CD4-positive, alpha-beta T cell treated with Interleukin-6 at 100 ng/mL for 8 hours (primary cell): ENCODE measurements at regions not wholly inside any gene's neighbourhood (a gene's known extent, or its start where the extent isn't known, plus 50 kb on each side); places are given as distances from the start of the nearest gene placed in this dataset.

Source experiments
- DNase-seq: peaks from one replicate; pipeline ENCODE4 v3.0.0-alpha.2; 2020; ENCODE audit warnings: mixed read lengths, low spot score

DNA sequence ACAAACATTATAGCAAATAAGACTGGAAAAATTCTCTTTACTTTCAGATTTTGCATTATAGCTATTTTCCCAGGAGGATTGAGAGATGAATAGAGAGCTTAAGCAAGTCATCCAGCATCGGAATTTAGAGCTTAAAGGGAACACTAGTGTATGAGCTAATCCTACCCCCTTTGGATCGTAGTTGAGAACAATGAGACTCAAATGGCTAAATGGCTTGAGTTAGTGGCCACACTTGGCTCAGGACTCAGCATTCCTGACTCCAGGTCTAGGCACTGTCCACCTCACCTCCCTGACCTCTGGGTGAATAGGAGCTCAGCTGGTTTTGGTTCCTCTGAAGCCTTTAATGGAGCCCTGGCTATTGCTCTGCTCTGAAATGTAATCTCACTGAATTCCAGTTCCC lies 97.5 kb upstream of the CXCR4 start:
- DNase-seq: no peak

DNA sequence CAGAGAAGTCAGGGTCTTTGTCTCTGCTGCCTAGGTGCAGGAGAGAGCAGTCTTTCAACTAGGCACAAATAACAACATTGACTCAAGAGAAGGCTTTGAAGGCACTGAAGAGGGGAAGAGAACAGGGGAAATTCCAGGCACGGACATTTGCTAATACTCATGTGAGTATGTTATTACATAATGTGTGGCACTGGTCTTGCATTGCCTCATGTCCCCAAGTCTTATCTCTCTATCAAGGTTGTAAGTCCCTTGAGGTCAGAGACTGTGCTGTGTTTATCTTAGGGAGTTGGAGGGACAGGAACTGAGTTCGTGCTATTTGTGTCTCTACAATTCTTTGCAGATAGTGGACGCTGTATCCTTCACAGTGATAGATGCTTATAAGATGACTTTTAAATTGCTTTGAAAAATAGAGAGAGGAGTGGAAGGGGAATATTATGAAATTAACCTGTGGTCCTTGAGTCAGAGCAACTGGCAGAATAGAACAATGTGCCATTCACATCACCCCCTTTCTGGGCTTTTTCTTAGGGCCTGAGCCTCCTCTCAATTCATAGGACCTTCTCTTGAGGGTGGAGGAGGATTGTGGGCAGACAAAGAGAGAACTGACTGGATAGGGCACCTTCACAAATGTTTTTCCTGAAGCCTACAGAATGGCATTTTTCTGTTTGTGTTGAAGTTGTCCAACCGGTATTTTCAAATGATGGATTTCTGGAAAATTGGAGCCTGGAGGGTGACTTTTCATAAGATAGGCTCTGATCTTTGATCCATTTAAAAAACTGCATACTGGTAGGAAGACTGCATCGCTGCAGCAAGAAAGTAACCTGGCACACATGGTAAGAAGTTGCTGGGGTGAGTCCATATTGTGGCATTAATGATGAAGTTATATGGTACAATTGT lies 96.6 kb upstream of the CXCR4 start:
- no peak for DNase-seq

DNA sequence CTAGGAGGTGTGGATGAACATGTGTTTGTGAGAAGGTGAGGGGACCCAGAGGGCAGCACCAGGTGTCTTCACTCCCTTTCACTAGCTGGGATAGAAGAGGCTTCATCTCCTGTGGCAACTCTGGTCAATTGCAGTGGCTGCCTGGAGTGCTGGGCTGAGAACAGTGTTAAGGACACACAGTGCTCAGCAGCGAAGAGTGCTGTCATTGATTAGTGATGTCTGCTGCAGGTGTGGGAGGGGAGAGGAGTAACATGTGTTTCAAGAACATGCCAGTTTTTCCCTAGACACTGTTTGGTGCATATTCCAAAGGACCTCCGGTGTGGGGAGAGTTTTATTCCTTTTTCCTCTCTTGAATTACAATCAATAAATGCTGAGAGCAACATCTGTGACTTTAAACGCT lies 95.9 kb upstream of the CXCR4 start:
- DNase-seq: no peak

DNA sequence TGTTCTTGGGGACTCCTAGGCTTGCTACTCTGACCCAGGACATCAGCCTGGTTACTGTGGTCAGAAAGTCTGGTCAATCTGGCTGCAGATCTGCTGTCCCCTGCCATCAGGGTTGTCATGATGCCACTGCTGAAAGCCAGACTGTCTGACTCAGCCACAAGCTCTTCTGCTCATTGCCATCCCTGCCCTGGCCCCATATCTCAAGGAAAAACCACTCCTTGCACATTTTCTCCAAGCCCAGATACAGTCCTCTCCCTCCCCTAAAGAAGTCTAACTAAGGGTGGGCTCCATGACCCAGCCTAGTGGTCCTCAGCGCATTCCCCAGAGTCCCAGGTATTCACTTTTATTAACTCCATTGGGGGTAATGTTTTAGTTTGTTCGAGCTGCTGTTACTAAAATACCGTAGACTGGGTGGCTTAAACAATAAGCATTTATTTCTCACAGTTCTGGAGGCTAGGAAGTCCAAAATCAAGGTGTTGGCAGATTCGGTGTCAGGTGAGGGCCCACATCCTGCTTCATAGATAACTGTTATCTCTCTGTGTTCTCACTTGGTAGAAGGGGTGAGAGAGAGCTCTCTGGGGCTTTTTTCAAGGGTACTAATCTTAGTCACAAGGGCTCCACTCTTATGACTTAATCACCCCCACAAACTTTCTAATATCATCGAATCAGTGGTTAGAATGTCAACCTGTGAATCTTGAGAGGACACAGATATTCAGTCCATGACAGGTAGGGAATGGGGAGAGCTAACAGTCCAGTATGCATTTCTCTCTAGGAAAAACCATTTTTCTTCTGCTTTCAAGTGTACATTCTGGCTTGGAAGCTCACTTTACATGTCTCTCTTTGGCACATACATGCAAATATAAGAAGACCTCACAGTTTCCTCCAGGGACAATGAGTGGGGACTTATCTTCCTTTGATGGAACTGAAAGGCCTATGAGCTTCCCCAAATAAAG lies 94.8 kb upstream of the CXCR4 start:
- peak; percentile 47 for DNase-seq

DNA sequence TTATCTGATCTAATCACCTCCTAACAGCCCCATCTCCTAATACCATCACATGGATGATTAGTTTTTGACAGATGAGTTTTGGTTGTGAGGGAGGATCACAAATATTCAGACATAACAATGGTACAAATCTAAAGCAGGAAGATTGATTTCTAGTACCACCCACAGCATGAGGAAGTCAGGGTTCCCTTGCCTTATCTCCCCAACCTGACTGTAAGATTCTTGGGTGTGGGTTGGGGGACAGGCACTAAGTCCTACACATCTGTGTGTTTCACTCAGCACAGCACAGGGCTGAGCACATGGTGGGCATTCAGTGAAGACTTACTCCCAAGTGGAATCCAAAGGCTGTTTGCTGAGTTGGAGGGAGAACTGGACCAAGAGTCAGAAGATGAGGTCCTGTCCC lies 93.8 kb upstream of the CXCR4 start:
- DNase-seq: no peak

DNA sequence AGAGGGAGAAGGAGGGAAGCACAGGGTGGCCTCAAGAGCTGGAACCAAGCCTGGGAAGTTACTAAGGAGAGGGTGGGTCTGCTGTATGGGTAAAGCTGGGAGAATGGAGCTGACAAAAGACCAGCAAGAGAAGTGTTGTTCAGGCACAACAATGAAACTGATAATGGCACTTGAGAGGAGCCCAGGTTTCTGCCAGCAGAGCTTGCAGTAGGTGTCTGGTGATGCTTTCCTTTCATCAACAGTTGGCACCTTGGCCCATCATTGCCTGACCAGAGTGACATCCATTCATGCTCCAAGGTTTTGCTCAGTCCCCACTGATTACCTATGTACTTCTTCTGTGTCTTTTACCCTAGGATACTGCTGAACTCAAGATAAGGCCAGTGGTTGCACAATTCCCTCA lies 92.9 kb upstream of the CXCR4 start:
- no peak for DNase-seq

DNA sequence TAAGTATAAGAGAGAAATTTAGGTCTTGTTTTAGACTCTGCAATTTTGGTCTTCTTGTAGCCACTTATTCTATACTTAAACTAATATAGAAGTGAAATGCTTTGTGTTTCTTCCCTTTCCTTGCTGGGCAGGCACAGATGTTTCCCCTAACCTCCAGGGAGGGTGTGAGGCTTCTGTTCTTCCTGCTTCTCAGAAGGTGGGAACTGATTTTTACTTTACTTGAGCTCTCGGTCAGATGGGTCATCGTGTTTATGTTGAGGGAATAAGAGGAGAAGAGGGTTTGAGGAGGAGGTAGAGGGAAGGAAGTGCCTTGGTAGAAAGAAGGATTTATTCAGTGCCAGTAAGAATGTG lies 92.5 kb upstream of the CXCR4 start:
- DNase-seq: no peak

DNA sequence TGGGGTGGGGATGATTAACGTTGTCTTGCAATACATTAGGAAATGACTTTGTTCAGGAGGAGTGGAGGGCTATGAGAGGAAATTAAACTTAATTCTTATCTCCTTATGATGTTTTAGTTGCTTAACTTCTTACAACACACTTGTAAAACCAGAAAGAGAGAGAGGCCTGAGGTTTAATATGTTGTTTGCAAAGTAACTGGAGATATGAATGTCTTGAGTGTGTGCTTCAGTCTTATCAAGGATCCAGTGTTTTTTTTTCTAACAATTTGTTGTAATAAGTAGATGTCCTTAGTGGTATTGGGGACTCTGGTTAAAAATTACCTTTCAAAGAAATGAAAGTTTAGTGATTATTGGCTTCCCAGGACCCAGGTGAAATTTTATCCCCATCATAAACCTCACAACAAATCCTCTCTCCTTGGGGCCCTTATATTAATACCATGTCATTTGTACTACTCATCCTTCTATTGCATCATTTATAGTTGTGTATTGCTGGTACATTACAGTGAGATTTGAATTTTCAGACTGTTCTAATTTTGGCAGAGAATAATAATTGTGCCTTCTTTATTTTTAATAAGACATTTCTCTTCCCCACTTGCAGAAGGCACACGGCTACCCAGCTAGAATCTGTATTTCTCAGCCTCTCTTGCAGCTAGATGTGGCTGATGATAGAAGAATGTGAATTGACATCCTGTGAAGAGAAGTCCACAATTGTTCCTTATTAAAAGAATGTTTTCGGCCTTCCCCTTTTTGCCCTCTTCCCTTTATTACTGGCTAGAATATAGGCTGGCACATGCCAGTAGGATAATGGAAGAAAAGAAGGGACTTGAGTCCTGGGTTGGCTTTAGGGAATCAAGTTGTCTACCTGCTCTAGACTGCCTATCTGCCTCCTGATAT lies 91.9 kb upstream of the CXCR4 start:
- no peak for DNase-seq

DNA sequence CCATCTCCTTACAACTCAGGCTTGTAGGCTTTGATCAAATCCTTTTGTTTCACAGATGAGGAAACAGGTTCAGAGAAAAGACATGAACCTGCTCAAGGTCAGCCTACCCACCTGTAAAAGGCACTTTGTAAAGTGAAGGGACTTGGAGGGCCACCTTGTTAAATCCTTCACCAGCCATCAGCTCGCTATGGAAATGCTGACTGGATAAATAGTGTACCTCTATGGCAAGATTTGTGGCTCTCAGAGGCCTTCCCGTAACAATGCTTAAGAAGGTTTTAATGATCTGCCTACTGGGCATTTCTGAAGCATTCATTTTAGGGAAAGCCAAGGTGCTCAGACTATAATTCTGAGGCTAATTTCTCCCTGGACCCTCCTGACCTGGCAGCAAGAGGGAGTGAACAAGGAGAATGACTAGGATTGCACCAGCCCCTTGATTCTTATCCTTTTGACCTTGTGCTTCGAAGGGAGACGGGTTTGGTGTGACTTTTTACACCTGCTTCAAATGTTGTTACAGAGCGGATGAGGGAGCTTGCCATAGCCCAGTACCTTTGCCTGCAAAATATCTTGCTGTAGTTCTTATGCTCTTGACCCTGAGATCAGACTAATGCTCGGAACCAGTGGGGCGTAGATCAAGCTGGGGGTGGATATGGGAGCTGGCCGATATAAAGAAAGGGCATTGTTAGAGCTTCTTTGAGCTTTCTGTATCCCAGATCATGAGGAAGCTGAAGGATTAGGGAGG lies 90.9 kb upstream of the CXCR4 start:
- DNase-seq: no peak

DNA sequence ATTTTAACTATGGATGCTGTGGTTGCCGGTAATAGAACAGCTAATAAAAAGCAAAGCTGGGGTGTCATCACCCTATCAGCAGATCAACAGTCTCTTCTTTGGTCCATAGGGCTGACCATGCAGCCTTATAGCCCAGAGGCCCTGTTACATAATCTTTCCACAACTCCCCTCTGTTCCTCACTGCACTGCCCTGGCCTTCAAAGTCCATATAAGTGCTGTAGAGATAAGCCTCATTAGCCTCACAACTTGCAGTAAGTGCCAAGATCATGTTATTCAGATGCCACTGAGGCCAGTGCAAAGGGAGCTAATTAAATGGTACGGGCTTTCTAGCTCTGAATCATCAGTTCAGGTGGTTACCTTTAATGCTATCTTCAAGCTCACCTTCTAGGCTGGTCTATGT lies 89.7 kb upstream of the CXCR4 start:
- DNase-seq: no peak

DNA sequence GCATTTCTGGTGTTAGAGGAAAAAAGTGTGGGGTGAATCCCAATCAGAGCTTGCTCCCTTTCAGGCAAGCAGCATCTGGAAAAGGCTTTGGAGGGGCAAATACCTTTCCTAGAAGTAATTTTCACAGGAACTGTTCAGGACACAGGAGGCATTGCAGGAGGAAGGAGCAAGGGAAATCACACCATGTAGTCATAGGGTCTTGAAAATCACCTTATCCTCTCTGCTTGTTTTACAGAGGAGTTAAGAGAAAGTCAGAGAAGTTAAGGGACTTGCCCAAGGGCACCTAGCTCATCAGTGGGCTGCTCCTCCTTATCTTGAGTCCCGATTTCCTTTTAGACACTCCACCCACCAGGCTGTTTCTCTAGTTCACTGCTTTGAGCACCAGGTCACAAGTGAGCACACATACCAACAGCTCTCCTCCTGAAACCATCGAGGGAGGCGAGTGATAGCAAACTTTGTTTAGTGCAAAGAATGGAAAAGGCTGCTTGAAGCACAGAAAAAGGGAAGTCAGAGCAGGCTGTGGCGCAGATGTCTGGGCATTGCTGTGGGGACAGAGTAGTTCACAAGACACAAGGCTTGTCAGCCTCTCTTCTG lies 89.2 kb upstream of the CXCR4 start:
- DNase-seq: no peak

DNA sequence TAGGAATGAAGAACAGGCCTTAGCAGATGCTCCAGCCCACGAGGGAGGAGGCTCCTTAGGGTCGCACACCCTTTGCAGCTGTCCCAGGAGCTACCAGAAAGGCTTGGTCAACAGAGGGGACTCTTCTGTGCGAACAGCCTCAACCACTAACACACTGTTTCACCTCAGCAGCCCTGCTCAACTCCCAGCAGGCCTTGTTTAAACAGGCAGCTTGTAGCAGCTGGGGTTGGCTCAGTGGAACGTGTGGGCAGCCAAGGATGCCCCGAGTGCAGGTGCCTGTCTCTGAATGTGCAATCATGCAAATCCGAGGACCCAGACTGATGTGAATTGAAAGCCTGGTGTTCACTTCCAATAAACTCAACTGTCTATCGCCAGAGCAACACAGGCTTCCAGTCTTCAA lies 88.7 kb upstream of the CXCR4 start:
- DNase-seq: no peak

DNA sequence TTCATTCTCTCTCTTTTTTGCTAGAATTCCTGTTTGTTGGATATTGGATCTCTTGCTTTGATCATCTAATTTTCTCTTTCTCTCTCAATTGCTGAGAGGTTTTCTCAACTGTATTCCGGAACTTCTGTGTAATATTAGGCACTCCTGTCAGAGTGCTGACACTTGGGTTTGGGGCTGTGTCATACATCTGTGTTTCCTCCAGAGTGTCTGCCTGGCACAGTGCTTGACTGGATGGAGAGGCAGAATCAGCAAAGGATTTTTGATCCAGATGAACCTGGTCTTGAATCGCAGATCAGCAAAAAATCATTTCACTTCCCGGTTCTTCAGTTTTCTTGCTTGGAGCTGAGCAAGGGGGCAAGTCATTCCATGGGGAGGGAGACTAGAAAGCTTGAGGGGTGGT lies 87.7 kb upstream of the CXCR4 start:
- DNase-seq: no peak

DNA sequence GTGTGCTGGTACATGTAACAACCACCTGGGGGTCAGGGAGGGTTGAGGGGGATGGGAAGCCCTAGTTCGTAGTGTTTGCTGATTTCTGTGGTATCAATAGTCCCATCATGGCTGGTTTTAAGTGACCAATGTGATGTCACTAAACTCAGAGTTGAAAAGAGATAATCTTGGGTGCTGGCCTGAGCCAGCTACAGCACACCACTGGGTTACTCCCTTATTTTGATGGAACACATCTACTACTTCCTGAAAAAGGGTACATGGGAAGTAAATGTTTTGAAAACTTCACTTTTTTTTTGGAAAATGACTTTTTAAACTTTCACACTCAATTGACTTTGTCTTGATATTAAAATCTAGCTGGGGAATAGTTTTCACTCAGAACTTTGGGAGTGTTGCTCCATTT lies 87.0 kb upstream of the CXCR4 start:
- no peak for DNase-seq

DNA sequence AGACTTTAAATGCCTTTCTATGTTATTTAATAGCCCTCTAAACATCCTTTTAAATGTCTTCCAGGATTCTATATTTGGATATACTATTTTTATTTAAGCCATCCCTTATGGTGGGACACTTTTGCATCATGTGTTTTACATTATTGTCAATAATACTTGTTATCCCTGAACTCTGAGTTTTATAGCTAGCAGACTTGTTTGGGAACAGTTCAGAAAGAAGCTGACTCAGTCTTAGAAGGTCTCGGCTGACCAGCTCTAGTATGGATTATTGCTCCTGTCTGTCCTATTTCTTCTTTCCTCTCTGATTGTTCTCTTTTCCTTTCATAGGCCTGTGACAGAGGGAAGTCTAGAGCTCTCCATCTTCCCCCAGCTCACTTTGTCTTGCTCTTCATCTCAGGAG lies 77.3 kb upstream of the CXCR4 start:
- no peak for DNase-seq

DNA sequence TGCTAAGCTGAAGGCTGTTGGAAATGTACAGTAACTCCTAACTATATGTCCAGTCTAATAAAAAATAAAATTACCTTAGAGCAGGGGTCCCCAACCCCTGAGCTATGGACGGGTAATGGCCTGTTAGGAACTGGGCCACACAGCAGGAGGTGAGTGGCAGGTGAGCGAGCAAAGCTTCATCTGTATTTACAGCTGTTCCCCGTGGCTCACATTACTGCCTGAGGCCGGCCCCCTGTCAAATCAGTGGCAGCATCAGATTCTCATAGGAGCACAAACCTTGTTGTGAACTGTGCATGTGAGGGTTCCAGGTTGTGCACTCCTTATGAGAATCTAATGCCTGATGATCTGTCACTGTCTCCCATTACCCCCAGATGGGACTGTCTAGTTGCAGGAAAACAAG lies 73.1 kb upstream of the CXCR4 start:
- no peak for DNase-seq

DNA sequence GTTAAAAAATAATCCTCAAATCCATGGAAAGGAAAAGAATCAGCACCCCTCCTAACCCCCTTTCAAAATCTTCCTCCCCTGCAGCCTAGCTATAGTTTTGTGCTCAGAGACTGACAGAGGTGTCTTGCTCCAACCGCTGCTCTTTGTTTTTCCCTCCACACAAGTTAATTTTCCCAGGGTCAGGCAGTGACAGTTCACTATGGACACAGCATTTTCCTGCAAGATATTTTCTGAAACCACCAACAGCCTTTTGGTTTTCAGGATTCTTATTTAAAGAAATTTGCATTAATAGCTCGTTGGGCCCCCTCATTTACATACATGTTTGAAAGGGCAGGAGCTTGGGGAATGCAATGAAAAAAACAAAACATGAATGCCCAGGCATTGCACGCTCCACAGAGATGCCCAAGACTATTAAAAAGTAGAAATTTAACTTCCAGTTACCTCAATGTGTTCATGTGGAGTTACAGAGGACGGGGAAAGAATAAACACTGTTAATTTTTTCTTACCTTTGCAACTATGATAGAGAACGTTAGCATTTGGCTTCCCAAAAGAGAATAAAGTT lies 71.4 kb upstream of the CXCR4 start:
- DNase-seq: no peak

DNA sequence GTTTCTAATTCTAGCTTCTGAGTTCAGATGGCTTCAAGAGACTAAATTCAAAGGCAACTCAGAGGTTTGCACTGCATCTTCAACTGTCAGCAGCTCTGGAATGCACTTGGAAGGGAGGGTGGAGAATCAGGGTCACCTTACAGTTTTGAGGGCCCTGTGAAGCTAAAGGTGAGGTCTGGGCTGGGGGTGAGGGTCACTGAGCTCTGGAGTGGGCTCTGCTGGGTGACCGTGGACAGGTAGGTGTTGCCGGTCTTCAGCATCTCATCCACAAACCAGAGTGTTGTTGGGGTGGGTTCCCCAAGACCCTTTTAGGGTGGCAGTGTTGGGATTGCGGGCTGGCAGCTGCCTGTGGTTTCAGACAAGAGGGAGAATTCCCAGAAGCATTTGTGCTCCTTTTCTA lies 70.1 kb upstream of the CXCR4 start:
- DNase-seq: no peak

DNA sequence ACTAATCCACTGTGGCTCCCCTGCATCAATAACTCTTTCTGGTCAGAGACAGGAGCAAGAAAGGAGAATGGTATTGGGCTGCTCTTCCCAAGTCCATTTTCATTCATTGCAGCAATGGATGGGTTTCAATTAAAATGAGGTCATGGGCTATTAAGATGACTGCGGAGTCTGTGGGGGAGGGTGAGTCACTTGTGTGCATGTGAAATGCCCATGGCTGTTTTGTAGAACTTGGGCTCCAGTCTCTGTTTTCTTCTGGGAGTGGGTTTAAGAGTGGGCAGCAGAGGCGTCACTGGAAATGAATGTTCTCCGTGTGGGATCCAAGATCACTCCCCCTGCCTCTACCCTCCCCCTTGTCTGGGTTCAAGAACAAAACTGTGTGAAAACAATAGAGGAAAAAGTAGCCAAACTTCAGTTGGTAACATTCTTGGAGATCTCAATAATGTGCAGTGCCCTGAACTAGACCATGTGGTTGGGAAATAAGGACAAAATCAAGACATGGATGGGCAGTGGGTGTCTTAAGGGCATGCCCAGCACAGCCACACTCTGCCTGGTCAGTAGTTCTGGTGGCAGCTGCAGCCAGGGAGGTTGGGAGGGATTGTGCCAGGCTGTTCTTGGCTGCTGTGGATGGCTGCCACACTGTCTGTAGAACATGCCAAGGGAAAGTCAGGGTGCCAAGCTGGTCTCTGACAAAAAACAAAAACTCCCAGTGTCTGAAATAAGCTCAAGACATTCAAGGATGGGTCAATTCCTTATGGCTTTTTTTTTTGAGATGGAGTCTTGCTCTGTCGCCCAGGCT lies 68.2 kb upstream of the CXCR4 start:
- no peak for DNase-seq

DNA sequence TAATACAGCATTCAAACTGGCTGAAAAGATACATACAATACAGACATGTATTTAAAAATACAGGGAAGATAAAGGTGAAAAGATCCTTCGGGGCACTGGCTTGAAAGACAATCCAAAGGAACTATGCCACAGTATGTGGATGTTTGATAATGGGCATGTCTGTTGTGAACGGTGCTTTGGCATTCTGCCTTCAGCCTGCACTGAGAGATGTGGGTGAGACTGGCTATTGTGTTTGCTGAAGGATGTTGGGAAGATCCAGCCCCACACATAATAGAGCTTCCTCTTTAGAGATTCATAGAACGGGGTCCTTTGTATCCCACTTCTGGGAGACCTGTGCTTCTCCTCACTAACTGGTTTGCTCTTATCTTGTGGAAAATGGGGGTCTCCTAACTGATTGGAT lies 65.1 kb upstream of the CXCR4 start:
- no peak for DNase-seq
